Ishikawa (cell line): ENCODE measurements at regions not wholly inside any gene's neighbourhood (a gene's known extent, or its start where the extent isn't known, plus 50 kb on each side); places are given as distances from the start of the nearest gene placed in this dataset.

Experiments
- CEBPB ChIP-seq: IDR thresholded peaks from 2 replicates; pipeline ENCODE4 v1.6.1; 2012
- CREB1 ChIP-seq: IDR thresholded peaks from 2 replicates; pipeline ENCODE4 v1.6.1; 2012; ENCODE audit warnings: low read depth
- EGR1 ChIP-seq: IDR thresholded peaks from 2 replicates; pipeline ENCODE4 v1.6.1; 2012
- EP300 ChIP-seq: IDR thresholded peaks from 2 replicates; pipeline ENCODE4 v1.6.1; 2012; ENCODE audit warnings: borderline replicate concordance
- FOXM1 ChIP-seq: IDR thresholded peaks from 2 replicates; pipeline ENCODE4 v1.6.1; 2012; ENCODE audit warnings: low read depth, borderline replicate concordance
- NFIC ChIP-seq: IDR thresholded peaks from 2 replicates; pipeline ENCODE4 v1.6.1; 2012
- RAD21 ChIP-seq: IDR thresholded peaks from 2 replicates; pipeline ENCODE4 v1.6.1; 2012; ENCODE audit warnings: low read depth
- TAF1 ChIP-seq: IDR thresholded peaks from 2 replicates; pipeline ENCODE4 v1.6.1; 2012; ENCODE audit warnings: low read depth, mild to moderate bottlenecking
- TCF12 ChIP-seq: IDR thresholded peaks from 2 replicates; pipeline ENCODE4 v1.6.1; 2012; ENCODE audit warnings: low read depth
- TEAD4 ChIP-seq: IDR thresholded peaks from 2 replicates; pipeline ENCODE4 v1.6.1; 2012
- YY1 ChIP-seq: IDR thresholded peaks from 2 replicates; pipeline ENCODE4 v1.6.1; 2012; ENCODE audit warnings: low read depth
- ZBTB7A ChIP-seq: IDR thresholded peaks from 2 replicates; pipeline ENCODE4 v1.6.1; 2012; ENCODE audit warnings: low read depth
- TF ChIP-seq, protein P1 (sequence below): IDR thresholded peaks from 2 replicates; pipeline ENCODE4 v1.6.1; 2012
- TF ChIP-seq, protein P2 (sequence below): IDR thresholded peaks from 2 replicates; pipeline ENCODE4 v1.6.1; 2012; ENCODE audit warnings: low read depth, mild to moderate bottlenecking
- TF ChIP-seq, protein P3 (sequence below): IDR thresholded peaks from 2 replicates; pipeline ENCODE4 v1.6.1; 2012

DNA sequence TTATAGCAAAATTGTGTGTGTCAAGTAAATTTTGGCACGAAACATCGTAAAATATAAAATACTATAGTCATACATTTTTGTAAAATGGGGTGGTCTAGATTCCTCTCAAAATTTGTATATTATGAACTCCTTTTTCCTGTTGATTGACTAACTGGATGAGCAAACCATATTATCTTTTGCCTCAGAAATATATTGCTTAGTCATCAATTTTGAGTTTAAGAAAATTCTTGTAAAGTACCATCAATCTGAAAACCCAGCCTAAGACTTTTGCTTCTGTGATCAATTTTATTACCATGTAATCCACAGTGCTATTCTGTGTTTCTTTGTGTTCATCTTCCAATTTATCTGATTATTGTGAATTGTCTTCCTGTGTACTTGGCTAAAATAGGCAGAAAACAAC, 98.0 kb upstream of the PCDH18 start:
- TF ChIP-seq, protein P1, sequence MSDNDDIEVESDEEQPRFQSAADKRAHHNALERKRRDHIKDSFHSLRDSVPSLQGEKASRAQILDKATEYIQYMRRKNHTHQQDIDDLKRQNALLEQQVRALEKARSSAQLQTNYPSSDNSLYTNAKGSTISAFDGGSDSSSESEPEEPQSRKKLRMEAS, result no peak
- no peak for TF ChIP-seq TEAD4
- TF ChIP-seq, protein P2, sequence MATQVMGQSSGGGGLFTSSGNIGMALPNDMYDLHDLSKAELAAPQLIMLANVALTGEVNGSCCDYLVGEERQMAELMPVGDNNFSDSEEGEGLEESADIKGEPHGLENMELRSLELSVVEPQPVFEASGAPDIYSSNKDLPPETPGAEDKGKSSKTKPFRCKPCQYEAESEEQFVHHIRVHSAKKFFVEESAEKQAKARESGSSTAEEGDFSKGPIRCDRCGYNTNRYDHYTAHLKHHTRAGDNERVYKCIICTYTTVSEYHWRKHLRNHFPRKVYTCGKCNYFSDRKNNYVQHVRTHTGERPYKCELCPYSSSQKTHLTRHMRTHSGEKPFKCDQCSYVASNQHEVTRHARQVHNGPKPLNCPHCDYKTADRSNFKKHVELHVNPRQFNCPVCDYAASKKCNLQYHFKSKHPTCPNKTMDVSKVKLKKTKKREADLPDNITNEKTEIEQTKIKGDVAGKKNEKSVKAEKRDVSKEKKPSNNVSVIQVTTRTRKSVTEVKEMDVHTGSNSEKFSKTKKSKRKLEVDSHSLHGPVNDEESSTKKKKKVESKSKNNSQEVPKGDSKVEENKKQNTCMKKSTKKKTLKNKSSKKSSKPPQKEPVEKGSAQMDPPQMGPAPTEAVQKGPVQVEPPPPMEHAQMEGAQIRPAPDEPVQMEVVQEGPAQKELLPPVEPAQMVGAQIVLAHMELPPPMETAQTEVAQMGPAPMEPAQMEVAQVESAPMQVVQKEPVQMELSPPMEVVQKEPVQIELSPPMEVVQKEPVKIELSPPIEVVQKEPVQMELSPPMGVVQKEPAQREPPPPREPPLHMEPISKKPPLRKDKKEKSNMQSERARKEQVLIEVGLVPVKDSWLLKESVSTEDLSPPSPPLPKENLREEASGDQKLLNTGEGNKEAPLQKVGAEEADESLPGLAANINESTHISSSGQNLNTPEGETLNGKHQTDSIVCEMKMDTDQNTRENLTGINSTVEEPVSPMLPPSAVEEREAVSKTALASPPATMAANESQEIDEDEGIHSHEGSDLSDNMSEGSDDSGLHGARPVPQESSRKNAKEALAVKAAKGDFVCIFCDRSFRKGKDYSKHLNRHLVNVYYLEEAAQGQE, result no peak
- TF ChIP-seq EGR1, result no peak
- no peak for TF ChIP-seq CREB1
- no peak for TF ChIP-seq FOXM1
- TF ChIP-seq RAD21, result no peak

DNA sequence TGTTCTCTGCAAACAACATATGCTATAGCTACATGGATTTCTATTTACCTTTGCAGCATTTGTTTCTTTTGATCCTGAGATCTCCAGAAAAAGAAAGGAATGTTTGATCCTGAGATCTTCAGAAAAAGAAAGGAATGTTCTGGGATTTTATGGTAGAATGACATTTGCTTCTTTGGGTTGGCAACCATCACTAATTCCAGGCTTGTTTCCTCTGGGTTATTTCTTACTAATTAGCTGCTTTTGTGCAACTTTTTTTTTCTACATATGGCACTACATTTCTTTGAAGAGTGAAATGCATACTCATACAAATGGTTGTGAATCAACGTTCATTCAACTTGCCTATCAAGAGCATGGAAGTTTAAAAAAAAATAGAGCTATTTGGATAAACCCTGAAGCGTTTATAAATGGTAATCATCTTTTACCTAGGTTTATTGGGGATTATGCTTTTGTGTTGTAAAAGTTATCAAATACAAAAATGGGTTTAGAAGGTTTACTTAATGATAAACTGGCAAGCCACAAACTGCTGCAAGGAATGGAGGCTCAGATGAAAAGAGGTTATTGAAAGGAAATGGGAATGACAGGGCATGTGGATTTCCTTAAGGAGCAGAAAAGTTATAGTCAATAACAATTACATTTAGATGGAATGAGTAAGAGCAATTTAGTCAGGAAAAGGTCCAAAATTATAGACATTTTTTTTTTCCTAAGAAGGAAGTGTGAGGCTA, 95.6 kb upstream of the PCDH18 start:
- TF ChIP-seq, protein P3, sequence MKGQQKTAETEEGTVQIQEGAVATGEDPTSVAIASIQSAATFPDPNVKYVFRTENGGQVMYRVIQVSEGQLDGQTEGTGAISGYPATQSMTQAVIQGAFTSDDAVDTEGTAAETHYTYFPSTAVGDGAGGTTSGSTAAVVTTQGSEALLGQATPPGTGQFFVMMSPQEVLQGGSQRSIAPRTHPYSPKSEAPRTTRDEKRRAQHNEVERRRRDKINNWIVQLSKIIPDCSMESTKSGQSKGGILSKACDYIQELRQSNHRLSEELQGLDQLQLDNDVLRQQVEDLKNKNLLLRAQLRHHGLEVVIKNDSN, result no peak
- TF ChIP-seq TAF1 (no peak), EGR1 (no peak), NFIC (no peak), CEBPB (no peak), CREB1 (no peak), YY1 (no peak), RAD21 (no peak), EP300 (no peak), ZBTB7A (no peak), FOXM1 (no peak)
- TF ChIP-seq, protein P2, result no peak
- TF ChIP-seq, protein P1, result no peak

DNA sequence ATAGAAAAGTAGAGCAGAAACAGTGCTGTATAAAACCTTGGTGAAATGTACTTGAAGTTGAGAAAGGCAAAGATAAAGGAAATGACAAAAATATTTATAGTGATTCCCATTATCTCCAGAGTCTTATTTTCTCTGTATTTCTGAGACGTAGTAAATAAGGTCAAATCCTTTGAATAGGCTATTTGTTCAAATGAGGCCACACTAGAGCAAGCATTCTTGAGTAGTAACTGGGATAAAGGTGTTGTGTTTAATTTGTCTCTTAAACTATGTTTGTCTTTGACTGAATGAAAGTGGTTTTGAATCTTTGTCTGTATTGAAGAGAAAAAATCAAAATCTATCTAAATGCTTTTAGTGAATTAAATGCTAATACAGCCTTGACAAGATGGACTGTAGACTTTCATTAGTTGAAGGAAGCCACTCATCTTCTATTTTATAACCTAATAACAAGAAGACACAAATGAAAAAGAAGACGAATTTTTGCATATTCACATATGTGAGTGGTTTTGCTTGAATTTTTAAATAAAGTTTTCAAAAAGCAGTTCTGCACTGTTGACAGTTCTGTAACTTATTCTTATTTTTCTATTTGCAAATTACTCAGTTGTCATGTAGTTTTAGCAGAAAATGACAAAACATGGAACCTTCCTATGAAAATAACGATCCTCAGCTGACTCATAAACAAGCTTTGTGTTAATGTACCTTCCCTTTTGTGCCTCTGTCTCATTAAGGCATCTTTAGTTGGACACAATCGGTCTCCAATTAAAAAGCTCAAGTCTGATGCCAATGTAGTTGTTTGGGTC, 94.8 kb upstream of the PCDH18 start:
- TF ChIP-seq, protein P1, result no peak

DNA sequence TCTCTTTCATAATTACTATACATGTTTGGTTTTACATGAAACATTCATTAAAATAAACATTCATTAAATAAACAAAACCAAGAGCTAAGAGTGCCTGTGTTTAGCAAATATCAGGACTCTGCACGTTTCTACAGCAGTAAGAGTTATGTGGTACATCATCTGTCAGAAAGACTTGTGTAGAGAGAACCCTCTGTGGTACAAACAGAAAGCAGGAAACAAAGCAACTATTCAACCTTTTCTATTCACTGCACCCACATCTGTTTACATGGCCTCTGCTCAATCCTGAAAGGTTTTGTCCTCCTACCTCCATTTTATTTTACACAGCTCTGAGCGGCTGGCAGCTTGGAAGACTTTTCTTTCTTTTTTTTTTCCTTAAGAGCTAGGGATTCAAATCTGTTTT, 90.7 kb upstream of the PCDH18 start:
- TF ChIP-seq TAF1, result no peak
- TF ChIP-seq, protein P3, result no peak
- no peak for TF ChIP-seq RAD21
- no peak for TF ChIP-seq EP300
- TF ChIP-seq CEBPB, result no peak
- no peak for TF ChIP-seq EGR1

DNA sequence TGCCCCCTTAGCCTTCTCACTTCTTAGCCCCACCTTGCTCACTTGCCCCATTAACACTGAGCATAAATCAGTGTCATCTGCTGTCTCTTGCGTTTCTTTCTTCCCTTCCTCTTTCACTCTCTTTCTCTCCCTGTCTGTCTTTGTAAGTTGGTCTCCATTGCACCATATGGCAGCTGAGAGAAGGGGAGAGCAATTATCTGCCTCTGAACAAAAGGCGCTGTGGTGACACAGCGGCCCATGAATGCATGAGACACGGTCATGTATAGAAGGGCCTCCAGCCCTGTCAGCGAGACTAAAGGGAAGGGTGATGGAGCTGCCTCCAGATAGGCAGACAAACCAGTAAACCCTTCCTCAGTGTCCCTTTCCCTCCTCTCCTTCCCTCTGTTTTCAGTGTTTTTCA, 88.8 kb upstream of the PCDH18 start:
- TF ChIP-seq RAD21 (no peak), TCF12 (no peak), EP300 (no peak), CREB1 (no peak), TAF1 (no peak), ZBTB7A (no peak), YY1 (no peak), CEBPB (no peak), EGR1 (no peak), FOXM1 (no peak), NFIC (no peak), TEAD4 (no peak)
- TF ChIP-seq, protein P1, result no peak
- TF ChIP-seq, protein P3, result no peak
- TF ChIP-seq, protein P2, result no peak
